Esophagus muscularis mucosa (tissue), 4 donors: ENCODE measurements at regions not wholly inside any gene's neighbourhood (a gene's known extent, or its start where the extent isn't known, plus 50 kb on each side); places are given as distances from the start of the nearest gene placed in this dataset.

Experiments
- DNase-seq: peaks from one replicate; pipeline ENCODE4 v3.0.0-alpha.2; 2017; ENCODE audit errors: extremely low spot score
- H3K27ac ChIP-seq, 4 donors: fragments of 200-600 bp; sonication (generic); replicated peaks in 1 of 4; 1 replicate in 3 of 4; 2 replicates in 1 of 4; pipeline ENCODE4 v1.5.1; 2016 to 2019; ENCODE audit warnings: mild to moderate bottlenecking in 1 of 4
- H3K27me3 ChIP-seq, 4 donors: fragments of 200-600 bp; sonication (generic); one replicate each; pipeline versions ENCODE4 v1.5.1 to v1.6.0; 2016 to 2019
- H3K36me3 ChIP-seq, 4 donors: fragments of 200-600 bp; sonication (generic); one replicate each; pipeline ENCODE4 v1.5.1; 2016 to 2019
- H3K4me1 ChIP-seq, 4 donors: fragments of 200-600 bp; sonication (generic); one replicate each; pipeline ENCODE4 v1.5.1; 2016 to 2019
- H3K4me3 ChIP-seq, 4 donors: fragments of 200-600 bp; sonication (generic); 1 replicate in 2 of 4; 2 replicates in 2 of 4; pipeline ENCODE4 v1.5.1; 2016 to 2019; ENCODE audit warnings: mild to moderate bottlenecking in 4 of 4, moderate library complexity in 1 of 4
- H3K9me3 ChIP-seq, 4 donors: fragments of 200-600 bp; sonication (generic); 1 replicate in 3 of 4; 2 replicates in 1 of 4; pipeline ENCODE4 v1.5.1; 2016 to 2019
- CTCF ChIP-seq, 3 experiments: fragments of 200-600 bp in 2 of 3; fragments of 450-650 bp in 1 of 3; sonication (generic) in 2 of 3; IDR thresholded peaks; one replicate each; pipeline ENCODE4 v1.5.1; 2017 to 2019; ENCODE audit warnings: antibody characterized with exemption in 3 of 3, mild to moderate bottlenecking in 2 of 3, moderate library complexity in 1 of 3
- EP300 ChIP-seq: sonication (generic); formaldehyde crosslinking; IDR thresholded peaks from one replicate; pipeline ENCODE4 v1.6.1; 2017; ENCODE audit warnings: antibody characterized with exemption
- POLR2A ChIP-seq: fragments of 450-650 bp; IDR thresholded peaks from one replicate; pipeline ENCODE4 v1.6.1; 2017; ENCODE audit warnings: antibody characterized with exemption, moderate library complexity, mild to moderate bottlenecking, low read depth
- POLR2AphosphoS5 ChIP-seq, 2 donors: sonication (generic); formaldehyde crosslinking; IDR thresholded peaks; one replicate each; pipeline ENCODE4 v1.6.1; 2017; ENCODE audit warnings: antibody characterized with exemption in 2 of 2
- WGBS: methylation state at CpG from one replicate; pipeline ENCODE4 v1.1.5; 2018; 5-methylcytosine and 5-hydroxymethylcytosine counted together
- intact Hi-C: fragments of 100-400 bp; cut with DNase I; formaldehyde crosslinking; loops from one replicate; pipeline ENCODE4 v1.15.1; 2023

DNA sequence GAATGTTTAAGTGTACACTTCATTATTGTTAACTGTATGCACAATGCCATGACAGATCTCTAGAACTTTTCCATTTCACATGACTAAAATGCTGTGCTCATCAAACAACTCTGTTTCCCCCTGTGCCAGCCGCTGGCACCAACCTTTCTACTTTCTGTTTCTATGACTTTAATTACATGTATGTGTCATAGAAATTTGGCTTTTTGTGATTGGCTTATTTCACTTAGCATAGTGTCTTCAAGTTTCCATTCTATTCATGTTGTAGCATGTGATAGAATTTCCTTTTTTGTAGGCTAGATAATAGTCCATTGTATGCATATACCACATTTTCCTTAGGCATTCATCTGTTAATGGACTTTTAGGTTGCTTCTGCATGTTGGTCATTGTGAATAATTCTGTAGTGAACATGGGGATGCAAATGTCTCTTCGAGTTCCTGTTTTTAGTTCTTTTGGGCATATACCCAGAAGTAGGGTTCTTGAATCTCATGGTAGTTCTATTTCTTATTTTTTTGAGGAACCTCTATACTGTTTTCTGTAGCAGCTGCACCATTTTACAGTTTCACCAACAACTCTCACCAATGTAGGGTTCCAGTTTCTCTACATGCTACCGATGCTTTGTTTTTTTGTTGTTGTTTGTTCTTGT lies 184.4 kb upstream of the DMRT1 start:
- intact Hi-C loops = no loop called here
- WGBS = 68% methylated on average over 2 of the region's 3 CpGs
- TF ChIP-seq POLR2A (no peak), CTCF (IDR thresholded peaks at IDR 0.05) (no peak), POLR2AphosphoS5 (IDR thresholded peaks at IDR 0.05) (no peak), EP300 (no peak)
- DNase-seq = no peak
- Histone ChIP-seq H3K4me3 (no peak overlapping the region), H3K9me3 (no peaks in the 10 kb centered on the region), H3K27ac (no peak overlapping the region), H3K27me3 (no peaks in the 10 kb centered on the region), H3K36me3 (no peaks in the 10 kb centered on the region), H3K4me1 (peaks cover 27 to 41% (median 35%) of the 10 kb centered on the region in 4 donors)

DNA sequence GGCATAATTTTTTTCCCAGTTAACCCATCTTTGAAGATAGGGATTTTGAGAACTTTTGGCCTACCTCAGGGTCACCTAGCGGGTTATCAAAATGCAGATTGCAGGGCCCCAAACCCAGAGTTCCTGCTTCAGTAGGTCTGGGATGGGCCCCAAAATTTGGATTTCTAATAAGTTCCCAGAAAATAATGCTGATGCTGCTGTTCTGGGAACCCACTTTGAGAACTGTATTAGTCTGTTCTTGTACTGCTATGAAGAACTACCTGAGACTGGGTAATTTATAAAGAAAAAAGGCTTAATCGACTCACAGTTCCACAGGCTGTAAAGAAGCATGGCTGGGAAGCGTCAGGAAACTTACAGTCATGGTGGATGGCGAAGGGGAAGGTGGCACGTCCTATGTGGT lies 182.2 kb upstream of the DMRT1 start:
- H3K4me3 ChIP-seq = no peak overlapping the region
- WGBS = 96% methylated on average over 5 of the region's 5 CpGs
- no peaks in the 10 kb centered on the region for H3K36me3 ChIP-seq
- no peak overlapping the region for H3K27ac ChIP-seq
- H3K27me3 ChIP-seq = no peaks in the 10 kb centered on the region
- H3K4me1 ChIP-seq = peaks cover 20 to 34% (median 28%) of the 10 kb centered on the region in 4 donors
- no peak for TF ChIP-seq EP300
- no peak for TF ChIP-seq POLR2AphosphoS5 (IDR thresholded peaks at IDR 0.05)
- no peak for TF ChIP-seq POLR2A
- no peak for TF ChIP-seq CTCF (IDR thresholded peaks at IDR 0.05)
- no peak for DNase-seq
- no peaks in the 10 kb centered on the region for H3K9me3 ChIP-seq
- intact Hi-C loops = no loop called here

DNA sequence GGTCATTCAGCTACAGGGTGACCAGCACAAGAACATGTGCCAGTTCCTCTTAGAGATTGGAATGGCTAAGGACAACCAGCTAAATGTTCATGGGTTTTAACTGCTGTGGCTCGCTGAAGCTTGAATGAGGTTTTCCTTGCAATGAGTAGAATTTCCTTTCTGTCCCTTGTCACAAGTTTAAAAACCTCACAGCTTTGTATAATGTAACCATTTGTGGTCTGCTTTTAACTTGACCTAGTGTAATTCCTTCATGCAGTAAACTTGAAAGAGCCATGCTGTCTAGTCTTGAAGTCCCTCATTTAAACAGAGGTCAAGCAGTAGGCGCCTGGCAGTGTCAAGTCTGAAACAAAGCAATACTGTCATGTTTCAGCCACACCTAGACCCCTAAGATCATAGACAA lies 181.3 kb upstream of the DMRT1 start:
- no peak overlapping the region for H3K4me3 ChIP-seq
- H3K27me3 ChIP-seq = no peaks in the 10 kb centered on the region
- no peak for DNase-seq
- H3K9me3 ChIP-seq = no peaks in the 10 kb centered on the region
- H3K4me1 ChIP-seq = peaks cover 20 to 32% (median 28%) of the 10 kb centered on the region in 4 donors
- WGBS = 36% methylated on average over 2 of the region's 2 CpGs
- H3K36me3 ChIP-seq = no peaks in the 10 kb centered on the region
- TF ChIP-seq POLR2A (no peak), EP300 (no peak)
- intact Hi-C loops = no loop called here
- H3K27ac ChIP-seq = no peak overlapping the region

DNA sequence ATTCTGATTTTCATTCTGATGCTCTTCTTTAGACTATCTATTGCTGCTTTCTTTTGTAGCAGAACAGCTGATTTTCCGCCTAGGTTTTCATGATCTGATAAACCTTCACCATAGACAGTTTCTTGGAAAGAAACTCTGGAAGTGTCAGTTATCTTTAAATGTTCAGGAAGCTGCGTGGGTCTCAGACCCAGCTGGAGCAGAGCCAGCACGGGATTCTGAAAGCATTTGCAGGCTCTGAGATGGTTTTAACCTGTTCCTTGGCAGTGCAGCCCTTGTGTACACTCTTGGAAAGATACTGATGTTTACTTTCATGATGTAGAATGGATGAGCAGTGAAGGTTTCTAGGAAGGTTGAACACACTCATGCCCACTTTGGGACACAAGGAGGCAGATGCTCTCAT lies 178.0 kb upstream of the DMRT1 start:
- intact Hi-C loops = no loop called here
- Histone ChIP-seq H3K9me3 (no peaks in the 10 kb centered on the region), H3K27ac (no peak overlapping the region), H3K36me3 (no peaks in the 10 kb centered on the region), H3K4me1 (peaks cover 0 to 7% (median 3%) of the 10 kb centered on the region in 4 donors), H3K4me3 (no peak overlapping the region), H3K27me3 (no peaks in the 10 kb centered on the region)
- no peak for TF ChIP-seq EP300
- TF ChIP-seq POLR2AphosphoS5 (IDR thresholded peaks at IDR 0.05) = no peak
- TF ChIP-seq CTCF (IDR thresholded peaks at IDR 0.05) = no peak
- no peak for TF ChIP-seq POLR2A
- 30% methylated on average over 3 of the region's 3 CpGs for WGBS
- no peak for DNase-seq

GRCh38 chr9:665296-665695 lies 176.2 kb upstream of the DMRT1 start:
- Histone ChIP-seq H3K27me3 (no peaks in the 10 kb centered on the region), H3K36me3 (no peaks in the 10 kb centered on the region), H3K27ac (no peak overlapping the region), H3K4me3 (no peak overlapping the region), H3K9me3 (peaks cover 0 to 6% (median 2%) of the 10 kb centered on the region in 4 donors), H3K4me1 (peaks cover 0 to 7% (median 3%) of the 10 kb centered on the region in 4 donors)
- 95% methylated on average over 2 of the region's 2 CpGs for WGBS
- DNase-seq = no peak
- intact Hi-C loops = no loop called here
- TF ChIP-seq CTCF (IDR thresholded peaks at IDR 0.05) = no peak
- TF ChIP-seq POLR2AphosphoS5 (IDR thresholded peaks at IDR 0.05) = no peak
- TF ChIP-seq POLR2A = no peak
- no peak for TF ChIP-seq EP300
